Activated CD8-positive, alpha-beta memory T cell treated with anti-CD3 and anti-CD28 coated beads, Interleukin-2, amount 50 U/mL, for 4 hours (primary cell): ENCODE measurements at regions not wholly inside any gene's neighbourhood (a gene's known extent, or its start where the extent isn't known, plus 50 kb on each side); places are given as distances from the start of the nearest gene placed in this dataset.
"Not testable (repeated sequence)": the region's sequence is repeated elsewhere in the genome, so short reads cannot be mapped to it uniquely, and the experiment has no call there.

Source experiments
- DNase-seq: peaks from one replicate; pipeline ENCODE4 v3.0.0-alpha.2; 2020

DNA sequence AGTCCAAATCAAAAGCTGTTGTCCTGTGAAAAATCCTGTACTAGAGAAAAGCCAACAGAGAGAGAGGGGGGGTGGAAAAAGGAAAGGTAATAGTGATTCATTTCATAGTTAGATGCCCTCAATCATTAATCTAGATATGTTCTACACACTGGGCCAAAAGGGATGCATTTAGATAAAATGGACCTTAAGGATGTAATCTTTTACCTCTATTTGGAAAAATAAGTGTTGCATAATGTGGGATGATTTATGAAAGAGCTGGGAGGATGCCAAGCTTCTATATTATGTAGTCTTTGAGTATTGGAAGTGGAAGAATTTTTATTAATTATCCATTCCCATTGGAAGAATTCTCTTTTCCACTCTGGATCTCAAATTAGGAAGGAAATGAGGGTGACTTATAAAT, 480.5 kb upstream of the ZEB2 start:
- no peak for DNase-seq

DNA sequence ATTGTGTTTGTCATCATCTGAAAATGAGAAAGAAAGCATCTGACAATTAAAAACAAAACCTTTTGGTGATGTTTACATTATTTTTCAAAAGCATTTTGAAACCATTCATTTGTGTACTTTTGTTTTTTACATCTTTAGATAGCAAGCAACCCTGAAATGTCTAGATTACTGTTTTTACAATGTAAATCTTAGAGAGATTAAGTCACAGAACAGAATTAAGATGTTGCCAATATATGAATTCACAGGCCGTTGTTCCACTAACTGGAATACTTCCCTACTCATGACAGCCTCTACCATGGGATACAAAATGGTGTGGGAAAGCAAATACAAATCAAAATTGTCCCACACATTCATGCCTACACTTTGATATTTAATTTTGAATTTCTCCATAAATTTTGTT, 480.0 kb upstream of the ZEB2 start:
- DNase-seq, result no peak

DNA sequence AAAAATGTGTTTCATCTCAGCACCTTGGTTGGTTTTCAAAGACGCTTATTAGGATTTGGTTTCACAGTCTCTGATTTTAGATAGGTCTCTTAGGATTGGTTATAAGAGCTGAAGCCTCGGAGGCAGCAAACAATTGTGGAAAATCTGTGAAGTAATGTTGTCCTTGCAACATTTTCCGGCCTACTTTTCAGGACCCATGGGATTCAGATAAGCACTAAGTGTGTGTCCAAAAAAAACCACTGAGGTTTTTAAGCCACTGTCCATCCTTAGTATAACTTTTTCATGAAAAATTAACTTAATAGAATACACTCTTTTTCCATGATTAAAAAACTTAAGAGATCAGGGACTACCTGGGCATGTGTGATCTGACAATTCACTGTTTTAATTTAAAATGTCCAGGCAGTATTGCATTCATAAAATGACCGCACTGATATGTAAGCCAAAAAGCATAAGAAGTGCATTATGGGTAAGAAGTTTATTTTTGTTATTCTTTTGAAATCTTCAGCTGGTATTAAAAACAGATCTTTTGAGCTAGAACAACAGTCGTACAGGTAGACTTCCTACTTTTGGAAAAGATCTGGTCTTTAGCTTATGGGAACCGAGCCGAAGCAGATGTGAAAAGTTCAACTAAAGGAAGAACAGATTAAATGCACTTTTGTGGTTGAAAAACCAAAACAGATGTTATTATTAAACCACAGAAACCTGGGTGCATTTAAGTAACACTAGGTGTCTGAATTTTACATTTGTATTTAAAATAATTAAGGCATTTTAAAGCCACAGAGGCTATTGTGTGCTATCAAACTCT, 479.4 kb upstream of the ZEB2 start:
- no peak for DNase-seq

DNA sequence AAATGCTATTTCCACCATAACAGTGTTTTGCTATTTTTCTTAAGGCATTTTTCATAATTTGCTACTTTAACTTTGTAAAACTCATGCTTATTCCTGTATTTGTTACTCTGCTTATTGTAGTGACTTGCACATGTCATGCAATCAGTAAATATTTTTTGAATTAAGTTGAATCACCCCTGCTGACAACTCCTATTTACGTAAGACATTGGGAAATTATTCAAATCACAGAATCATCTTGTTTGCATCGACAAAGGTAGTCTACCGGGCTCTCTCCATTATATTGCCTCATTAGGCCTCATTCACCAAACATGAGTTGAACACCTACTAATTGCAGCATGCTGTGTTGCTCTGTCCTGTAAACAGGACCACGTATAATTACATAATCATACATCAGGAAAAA, 478.5 kb upstream of the ZEB2 start:
- no peak for DNase-seq

DNA sequence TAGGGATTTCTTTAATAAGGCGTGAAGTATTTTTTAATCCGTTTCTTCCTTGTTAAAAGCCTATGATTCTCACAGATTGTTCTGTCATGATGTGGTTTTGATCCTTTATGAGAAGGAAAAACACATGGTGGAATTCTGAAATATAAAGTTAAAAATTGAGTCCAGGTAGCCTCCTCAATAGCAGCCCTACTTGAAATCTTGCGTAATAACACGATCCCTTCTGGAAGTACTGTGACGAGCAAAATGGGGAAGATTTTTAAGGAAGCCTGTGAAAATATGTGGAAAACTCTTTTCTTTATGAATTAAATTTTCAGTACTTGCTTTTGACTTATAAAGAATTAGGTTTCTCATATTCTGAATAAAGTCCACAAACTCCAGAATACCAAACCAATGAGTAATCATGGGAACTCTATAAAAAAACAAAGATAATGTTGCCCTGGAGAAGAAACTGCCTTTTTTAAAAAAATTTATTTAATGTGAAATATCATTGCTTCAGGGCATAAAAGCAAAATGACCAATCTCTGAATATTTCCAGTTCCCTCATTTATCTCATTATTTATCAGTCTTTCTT, 476.4 kb upstream of the ZEB2 start:
- no peak for DNase-seq

DNA sequence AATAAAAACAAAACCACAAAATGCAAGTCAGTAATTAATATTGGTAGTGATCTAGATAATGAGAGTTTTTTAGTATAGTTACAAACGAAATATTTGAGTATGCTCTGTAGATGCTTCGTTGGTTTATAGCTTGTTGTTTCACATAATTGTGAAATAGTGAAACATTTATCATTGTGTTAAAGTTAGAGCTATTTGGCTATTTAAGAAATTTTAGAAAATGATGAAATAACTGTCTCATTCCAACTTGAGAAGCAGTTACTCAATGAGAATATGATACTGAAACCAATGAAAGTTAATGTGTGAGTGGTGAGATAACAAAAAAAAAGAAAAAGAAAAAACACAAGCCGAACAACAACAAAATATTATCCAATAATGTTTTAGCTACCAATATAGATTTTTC, 475.6 kb upstream of the ZEB2 start:
- DNase-seq, result no peak

DNA sequence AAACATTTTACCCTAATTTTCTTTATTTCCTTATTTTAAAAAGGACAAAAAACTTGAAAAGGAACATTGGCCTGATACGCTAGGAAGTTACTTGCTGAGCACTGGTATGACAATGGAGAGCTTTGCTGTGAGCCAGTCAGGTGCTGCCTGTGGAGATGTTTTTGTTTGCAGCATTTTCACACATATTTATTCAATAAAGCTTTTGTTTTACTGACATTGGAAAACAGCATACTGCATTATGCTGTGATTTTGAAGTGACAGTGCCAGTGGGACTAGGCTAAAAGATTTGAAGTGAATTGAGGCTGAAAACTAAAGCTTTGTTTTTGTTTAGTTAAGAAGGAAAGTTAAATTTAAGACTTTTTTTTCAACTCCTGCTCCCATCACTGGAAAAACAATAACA, 470.7 kb upstream of the ZEB2 start:
- DNase-seq, result no peak

DNA sequence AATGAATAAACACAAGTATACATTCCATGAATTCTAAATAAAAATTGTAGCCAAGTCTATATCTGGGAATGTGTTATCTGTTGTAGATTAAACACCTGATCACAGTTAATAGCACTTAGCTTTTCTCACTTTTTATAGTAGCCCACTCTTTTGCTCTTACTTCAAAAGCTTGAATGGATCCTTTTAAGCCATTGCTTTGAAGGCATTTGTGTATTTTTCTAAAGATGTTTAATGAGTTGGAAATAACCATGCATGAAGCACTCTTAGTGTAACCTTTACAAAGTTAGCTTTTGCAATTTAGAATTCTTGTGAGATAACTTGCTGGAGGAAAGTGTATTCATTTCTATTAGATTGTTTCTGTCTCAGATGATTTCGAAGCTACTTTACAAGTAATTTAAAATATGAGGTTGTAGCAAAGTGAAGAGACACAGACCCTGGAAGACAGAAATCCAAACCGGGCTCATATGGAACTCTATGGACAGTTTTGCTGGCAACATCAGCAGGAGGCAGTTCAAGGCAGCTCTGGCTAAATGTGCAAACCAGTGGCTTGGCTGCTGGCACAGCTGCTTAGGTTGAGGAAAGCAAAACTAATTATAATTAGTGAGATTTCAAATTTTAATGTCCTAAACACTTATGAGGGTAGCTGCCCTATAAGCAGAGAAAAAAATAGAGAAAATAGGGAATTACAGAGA, 469.8 kb upstream of the ZEB2 start:
- no peak for DNase-seq

DNA sequence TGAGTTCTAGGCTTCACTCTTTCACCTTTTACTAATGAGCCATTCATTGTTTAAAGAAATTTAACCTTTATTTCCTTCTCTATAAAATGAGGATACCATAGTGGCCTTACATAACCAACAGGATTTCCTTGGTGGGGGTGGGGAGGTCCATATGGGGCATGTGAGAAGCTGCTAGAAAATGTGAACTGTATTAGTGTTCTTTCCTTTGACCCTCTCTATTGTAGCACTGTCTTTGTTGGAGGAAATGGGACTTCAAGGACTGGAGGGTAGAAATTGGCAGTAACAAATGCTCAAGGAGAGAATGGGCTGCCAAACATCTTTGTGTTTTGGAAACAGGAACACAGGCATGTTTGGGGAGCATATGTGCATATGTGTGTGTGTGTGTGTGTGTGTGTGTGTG, 468.7 kb upstream of the ZEB2 start:
- no peak for DNase-seq

DNA sequence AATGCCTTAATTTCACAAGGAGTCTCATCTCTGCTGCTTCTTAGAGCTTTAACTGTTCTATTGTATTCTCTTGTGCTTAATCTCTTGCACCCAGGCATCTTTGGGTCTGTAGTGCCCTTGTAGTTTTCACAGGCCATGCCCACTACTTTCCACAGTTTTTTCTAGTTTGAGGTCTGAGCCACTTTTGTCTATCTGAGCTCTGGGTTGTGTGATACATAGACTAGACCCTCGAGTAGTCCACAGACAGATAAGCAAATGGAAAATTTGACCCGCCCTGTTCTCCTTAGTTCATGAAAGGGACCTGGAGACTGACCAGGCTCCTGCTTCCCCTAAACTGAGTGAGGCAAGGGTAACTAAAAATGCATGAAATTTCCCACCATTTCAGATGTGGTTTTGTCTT, 466.8 kb upstream of the ZEB2 start:
- no peak for DNase-seq

DNA sequence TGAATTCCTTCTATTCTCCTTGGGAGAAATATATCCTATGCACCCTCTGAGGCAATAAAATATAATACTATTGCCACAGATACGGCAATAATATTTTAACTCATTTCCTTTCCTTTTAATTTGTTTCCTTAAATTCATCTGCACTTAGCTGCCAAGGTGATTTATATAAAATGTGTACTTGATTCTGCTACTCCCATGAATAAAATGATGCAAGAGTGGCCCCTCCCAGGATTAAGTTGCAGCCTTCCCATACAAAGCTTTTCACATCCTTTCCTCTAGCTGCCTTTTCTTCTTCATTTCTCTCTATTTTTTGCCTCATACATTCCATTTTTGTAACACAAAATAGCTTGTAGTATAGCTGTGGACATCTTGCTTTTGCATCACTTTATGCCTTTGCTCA, 464.1 kb upstream of the ZEB2 start:
- no peak for DNase-seq

DNA sequence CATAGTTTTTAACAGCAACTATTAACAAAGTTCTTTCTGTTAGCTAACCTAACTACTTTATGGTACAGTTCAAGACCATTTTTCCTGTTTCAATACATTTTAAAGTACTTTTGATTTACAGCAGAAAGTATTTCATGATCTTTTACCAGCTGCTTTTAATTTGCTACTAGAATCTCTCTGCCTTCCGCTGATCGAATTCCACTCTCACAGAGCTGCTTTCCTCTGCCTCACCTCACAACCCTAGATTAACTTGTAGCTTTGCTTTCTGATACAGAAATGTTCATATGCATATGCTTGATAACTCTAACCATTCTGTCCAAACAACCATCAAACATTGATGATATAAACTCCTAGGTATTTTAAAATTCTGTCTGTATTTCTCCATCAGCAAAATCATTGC, 463.2 kb upstream of the ZEB2 start:
- DNase-seq, result no peak

DNA sequence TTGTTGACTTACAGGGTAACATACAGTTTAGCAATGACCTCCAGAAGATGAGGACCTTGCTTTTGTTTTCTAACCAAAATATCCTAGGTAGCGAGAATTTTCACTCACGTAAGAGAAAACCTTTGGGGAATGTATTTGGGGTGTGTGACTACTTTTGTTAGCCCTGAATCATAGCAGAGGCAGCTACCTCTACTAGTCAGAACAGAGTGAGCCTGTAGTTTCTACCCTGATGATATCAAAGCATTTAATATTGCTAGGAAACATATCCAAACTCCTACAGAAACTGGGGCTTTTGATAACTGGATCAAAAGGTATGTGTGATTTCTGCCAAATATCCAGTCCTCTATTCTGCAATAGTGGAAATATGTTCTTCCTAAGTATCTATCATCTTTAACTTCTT, 462.6 kb upstream of the ZEB2 start:
- no peak for DNase-seq

DNA sequence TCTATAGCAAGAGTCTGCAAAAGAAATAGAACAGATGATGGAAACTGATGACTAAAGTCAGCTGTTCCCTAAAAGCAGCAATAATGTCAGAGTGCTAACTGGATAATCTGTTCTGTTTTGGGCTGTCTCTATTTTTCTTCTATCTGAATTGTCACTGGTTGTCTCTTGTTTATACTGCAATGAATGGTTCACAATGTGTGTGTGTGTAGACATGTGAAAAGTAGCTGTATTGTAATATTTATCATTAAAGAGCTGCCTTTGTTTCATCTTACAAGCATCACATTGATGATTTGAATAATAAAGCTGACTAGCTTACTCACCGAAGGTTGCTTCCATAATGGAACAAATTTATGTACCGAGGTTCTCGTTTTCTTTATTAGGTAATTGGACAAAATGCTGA, 456.0 kb upstream of the ZEB2 start:
- DNase-seq, result no peak

DNA sequence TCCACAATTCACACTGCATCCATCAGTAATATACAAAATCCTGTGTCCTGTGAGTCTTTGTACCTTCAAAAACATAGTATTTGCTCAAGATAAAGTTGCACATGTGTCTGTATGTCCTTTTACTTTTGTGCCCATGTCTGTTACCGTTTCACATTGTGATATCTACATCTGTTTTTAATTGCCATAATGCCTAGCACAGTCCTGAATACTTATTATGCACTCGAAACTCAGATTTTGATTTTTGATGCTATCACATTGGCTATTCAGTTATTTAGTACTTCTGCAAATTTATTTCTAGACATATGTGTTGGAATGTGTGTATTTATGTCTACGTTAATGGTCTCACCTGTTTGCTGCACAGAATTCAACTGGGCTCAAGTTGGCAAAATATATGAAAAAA, 452.8 kb upstream of the ZEB2 start:
- DNase-seq, result no peak

DNA sequence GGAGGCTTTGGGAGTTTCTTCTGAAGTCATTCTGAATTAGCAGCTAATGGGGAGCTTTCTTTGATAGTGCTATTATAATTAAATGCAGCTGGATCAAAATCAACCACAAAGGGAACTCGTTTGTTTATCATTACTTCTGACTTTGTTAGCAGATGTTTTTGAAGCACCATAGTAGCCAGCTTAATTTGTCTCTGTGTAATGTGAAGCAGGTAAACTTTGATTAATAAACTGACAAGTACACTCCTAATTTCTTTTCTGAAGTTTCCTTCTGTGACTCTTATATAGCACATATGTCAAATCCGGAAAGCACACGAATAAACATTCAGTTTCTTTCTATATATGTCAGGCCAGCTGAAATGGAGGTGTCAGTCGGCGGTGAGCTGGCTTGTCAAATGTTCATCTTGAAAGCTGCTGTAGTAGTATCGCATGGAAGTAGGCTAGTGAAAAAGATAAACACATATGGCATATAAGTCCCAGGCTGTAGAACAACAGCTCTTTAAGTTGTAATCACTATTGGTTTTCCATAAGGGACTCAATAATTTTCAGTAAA, 451.9 kb upstream of the ZEB2 start:
- DNase-seq, result no peak

DNA sequence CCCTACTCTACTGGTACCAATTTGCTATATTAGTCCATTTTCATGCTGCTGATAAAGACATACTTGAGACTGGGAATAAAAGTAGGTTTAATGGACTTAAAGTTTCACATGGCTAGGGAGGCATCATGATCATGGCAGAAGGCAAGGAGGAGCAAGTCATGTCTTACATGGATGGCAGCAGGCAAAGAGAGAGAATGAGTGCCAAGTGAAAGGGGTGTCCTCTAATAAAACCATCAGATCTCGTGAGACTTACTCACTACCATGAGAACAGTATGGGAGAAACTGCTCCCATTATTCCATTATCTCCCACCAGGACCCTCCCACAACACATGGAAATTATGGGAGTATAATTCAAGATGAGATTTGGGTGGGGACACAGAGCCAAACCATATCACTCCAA, 450.5 kb upstream of the ZEB2 start:
- DNase-seq, result not testable (repeated sequence)

DNA sequence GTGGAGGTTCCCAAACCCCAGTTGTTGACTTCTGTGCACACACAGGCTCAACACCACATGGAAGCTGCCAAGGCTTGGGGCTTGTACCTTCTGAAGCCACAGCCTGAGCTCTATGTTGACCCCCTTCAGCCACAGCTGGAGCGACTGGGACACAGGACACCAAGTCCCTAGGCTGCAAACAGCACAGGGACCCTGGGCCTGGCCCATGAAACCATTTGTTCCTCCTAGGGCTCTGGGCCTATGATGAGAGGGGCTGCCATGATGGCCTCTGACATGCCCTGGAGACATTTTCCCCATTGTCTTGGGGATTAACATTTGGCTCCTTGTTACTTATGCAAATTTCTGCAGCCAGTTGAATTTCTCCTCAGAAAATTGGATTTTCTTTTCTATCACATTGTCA, 449.6 kb upstream of the ZEB2 start:
- not testable (repeated sequence) for DNase-seq

DNA sequence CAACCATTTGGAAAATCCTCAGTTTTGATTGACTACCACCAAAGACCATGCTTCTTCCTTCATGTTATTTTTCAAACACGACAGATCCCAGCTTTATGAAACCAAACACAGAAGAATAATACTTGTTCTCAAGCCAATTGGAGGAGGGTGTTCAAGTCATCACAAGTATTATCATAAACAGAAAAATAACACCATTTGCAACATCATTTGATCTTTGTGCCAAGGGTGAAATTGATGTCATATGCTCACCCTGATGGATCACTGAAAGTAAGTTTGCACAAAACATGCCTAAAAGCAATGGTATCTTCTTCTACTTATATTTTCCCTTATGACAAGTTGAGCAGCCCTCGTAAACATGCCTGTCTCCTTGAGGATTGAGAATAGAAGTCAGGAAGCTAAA, 448.0 kb upstream of the ZEB2 start:
- DNase-seq, result no peak

DNA sequence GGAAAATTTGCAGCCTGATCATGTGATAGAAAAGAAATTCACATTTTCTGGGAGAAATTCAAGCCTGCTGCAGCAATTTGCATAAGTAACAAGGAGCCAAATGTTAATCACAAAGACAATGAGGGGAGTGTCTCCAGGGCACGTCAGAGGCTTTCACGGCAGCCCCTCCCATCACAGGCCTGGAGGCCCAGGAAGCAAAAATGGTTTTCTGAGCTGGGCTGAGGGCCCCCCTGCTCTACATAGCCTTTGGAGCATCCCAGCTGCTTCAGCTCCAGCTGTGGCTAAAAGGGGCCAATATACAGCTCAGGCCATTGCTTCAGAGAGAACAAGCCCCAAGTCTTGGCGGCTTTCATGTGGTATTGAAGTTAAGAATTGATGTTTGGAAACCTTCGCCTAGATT, 445.3 kb upstream of the ZEB2 start:
- no peak for DNase-seq

DNA sequence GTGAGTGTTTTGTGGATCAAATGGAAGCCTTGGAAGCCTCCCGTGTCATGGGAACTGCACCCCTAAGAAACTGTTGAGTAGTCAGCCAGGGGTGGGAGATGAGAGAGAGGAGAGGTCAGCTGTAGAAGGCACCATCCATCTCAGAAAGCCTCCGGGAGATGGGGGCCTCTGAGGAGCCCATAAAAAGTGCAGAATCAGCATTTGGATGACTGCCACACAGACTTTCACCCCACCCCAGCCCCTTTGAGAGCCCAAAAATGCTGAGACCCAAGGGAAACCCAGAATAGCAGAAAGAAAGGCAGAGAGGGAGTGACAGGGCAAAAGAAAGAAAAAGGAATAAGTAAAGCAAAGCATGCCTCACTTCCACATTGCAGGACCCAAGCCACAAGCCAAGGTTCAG, 443.1 kb upstream of the ZEB2 start:
- no peak for DNase-seq

DNA sequence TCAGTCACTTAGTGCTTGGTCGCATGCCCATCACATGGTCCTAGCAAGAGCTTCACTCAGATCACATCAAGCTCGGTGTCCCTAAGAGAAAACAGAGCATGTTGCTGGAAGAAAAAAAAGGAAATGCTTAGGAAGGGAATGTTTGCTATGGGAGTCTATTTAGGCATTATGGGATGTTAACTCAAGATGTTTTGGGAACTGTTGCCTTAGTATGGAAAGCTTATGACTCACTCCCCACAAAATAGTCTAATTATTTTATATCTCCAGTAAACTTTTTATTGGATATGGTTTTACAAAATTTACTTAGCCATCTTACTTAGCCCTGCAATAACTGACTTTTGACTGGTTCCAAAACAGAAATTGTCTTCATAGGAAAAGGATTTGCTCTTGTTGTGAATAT, 439.5 kb upstream of the ZEB2 start:
- no peak for DNase-seq

DNA sequence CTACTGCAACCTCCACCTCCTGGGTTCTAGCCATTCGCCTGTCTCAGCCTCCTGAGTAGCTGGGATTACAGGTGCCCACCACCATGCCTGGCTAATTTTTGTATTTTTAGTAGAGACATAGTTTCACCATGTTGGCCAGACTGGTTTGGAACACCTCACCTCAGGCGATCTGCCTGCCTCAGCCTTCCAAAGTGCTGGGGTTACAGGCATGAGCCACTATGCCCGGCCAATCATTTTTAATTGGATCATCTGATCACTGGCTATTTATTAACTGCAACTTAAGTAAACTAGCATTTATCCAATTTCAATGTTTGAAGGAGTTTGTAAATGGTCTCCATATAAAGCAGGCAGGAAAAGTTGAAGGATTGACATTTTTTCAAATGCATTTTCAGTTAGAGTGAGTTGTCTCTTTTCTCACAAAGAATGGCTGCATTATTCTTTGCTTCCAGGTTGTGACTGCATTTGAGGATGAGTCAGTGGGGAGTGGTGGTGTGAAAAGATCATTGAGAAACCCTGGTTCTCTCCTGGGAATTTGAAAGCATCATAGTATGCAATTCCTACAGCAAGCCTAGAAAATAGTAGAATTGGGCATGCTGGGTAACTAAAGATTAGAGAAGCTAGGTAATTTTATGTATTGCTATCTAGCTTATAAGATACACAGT, 431.1 kb upstream of the ZEB2 start:
- DNase-seq, result no peak
